ENCODE measurements at regions not wholly inside any gene's neighbourhood (a gene's known extent, or its start where the extent isn't known, plus 50 kb on each side); places are given as distances from the start of the nearest gene placed in this dataset.

DNA sequence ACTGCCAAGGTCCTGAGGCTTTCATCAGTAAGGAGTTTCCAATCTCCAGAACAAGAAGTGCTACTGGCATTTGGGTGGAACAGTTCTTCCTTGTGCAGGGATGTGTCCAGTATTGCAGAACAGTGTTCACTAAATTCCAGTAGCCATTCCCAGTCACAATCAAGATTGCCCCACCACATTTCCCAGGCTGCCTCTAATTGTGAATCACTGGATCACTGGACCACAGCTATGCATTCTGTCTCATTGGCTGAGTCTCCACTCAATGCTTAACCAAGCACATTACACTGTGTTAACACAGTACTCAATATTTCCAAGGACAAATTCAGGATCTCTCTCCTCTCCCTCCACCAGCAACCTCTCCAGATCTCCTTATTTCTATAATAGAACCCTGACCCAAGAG lies 160.2 kb upstream of the CCDC150 start:
- intact Hi-C loops (cut with DNase I; ENCODE audit: low total_unique reads), result no loop called here
- peak in 1 of 2 donors; percentile 48 for DNase-seq (ENCODE audit: low spot score in 2 of 2)
- no peak overlapping the region for H3K4me3 ChIP-seq (ENCODE audit: low read depth, poor library complexity, severe bottlenecking)
- no peak for TF ChIP-seq POLR2A (IDR thresholded peaks at IDR 0.05)
- TF ChIP-seq, protein P1, sequence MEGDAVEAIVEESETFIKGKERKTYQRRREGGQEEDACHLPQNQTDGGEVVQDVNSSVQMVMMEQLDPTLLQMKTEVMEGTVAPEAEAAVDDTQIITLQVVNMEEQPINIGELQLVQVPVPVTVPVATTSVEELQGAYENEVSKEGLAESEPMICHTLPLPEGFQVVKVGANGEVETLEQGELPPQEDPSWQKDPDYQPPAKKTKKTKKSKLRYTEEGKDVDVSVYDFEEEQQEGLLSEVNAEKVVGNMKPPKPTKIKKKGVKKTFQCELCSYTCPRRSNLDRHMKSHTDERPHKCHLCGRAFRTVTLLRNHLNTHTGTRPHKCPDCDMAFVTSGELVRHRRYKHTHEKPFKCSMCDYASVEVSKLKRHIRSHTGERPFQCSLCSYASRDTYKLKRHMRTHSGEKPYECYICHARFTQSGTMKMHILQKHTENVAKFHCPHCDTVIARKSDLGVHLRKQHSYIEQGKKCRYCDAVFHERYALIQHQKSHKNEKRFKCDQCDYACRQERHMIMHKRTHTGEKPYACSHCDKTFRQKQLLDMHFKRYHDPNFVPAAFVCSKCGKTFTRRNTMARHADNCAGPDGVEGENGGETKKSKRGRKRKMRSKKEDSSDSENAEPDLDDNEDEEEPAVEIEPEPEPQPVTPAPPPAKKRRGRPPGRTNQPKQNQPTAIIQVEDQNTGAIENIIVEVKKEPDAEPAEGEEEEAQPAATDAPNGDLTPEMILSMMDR (IDR thresholded peaks at IDR 0.05), result no peak

DNA sequence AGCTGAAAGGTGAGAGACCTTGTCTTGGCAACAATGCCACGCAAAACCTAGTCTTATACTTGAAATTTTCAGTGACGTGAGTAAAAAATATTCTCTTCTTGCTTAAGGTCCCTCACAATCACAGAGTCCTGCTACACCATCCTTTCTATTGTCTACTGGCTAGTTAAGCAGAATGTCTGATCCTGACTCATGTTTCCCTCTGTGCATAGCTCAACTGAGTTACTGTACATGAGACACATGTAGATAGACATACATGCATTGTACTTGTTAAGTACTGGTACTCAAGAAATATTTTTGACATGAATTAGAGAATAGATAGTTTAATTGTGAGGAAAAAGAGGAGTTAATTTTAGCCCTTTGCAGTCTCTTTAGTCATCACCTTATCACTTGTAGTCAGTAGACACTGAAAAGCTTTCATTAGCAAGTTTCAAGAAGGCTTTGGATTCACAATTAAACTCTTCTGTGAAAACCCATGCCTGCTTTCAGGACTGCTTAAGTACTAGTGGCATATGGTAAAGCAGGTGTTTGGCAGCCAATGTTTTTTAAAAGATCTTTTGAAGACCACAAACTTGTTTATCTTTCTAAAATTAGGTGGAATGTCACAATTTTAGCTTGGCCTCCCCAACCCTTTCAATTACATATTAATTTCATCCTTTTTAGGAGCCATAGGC lies 158.7 kb upstream of the CCDC150 start:
- no peak for TF ChIP-seq POLR2A (IDR thresholded peaks at IDR 0.05)
- TF ChIP-seq, protein P1 (IDR thresholded peaks at IDR 0.05), result no peak
- intact Hi-C loops (cut with DNase I; ENCODE audit: low total_unique reads), result no loop called here
- no peak for DNase-seq (ENCODE audit: low spot score in 2 of 2)
- 100% methylated on average over 2 of the region's 2 CpGs for WGBS, 2 donors
- no peak overlapping the region for H3K4me3 ChIP-seq (ENCODE audit: low read depth, poor library complexity, severe bottlenecking)

DNA sequence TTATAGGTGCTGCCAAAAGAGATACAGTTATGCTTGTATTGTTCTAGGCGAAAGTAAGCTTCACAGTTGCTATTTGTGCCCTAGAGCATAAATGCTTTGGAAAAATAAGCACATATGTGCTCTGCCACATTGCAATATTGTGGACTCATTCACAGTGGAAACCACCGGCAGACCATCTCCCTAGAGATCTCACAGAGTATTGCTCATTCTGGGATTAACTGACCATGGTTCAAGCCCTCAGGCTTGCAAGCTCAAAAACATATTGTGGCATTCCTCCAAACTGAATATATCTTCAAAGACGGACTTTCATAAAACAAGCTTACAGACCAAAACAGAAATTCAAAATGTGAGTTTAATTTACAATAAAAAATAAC lies 158.2 kb upstream of the CCDC150 start:
- TF ChIP-seq POLR2A (IDR thresholded peaks at IDR 0.05), result no peak
- TF ChIP-seq, protein P1 (IDR thresholded peaks at IDR 0.05), result no peak
- intact Hi-C loops (cut with DNase I; ENCODE audit: low total_unique reads), result no loop called here
- no peak for DNase-seq (ENCODE audit: low spot score in 2 of 2)
- H3K4me3 ChIP-seq (ENCODE audit: low read depth, poor library complexity, severe bottlenecking), result no peak overlapping the region
- 48 to 54% methylated on average over 3 of the region's 3 CpGs for WGBS, 2 donors

DNA sequence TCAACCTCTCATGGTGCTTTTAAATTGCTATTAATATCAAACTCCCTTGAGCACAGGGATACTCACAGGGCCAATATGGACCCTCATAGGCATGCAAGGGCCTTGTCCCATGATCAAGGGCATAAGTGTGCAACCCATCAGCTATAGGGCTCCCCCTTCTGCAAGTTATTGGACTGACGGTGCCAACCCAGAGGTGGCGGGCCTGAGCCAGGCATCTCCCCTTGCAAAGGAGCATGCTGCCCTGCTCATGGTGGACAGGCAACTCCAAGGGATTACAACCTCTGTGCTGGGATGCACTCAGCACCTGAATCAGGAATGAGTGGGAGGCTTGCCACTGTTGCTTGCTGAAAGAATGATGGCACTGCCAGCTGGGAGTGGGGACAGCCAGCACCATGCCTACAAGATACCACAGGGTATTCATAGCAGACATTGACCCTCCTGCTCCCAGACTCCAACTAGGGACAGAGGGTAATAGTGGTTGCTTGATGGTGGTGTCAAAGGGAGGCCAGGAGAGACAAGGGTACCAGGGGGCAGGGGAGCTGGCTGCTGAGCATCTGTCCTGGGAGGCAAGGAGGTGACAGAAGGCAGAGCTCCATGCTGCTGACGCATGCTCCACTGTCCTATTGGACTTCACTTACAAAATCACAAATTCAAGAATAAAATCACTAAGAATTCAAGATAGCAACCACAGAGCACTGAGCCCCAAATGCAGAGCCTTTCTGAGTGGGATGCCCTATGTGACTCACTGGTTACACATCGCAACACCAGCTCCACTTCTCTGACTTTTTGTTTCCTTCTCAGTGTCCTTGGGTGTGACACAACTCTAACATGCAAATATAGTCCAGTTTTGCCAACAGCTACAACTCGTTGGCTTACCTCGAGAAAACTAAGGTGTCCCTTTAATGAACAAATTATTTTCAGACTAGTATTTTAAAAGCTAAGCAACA lies 157.1 kb upstream of the CCDC150 start:
- intact Hi-C loops (cut with DNase I; ENCODE audit: low total_unique reads), result no loop called here
- no peak overlapping the region for H3K4me3 ChIP-seq (ENCODE audit: low read depth, poor library complexity, severe bottlenecking)
- no peak for DNase-seq (ENCODE audit: low spot score in 2 of 2)
- WGBS, 2 donors, result 74 to 80% methylated on average over 6 of the region's 6 CpGs
- no peak for TF ChIP-seq POLR2A (IDR thresholded peaks at IDR 0.05)
- TF ChIP-seq, protein P1 (IDR thresholded peaks at IDR 0.05), result no peak

DNA sequence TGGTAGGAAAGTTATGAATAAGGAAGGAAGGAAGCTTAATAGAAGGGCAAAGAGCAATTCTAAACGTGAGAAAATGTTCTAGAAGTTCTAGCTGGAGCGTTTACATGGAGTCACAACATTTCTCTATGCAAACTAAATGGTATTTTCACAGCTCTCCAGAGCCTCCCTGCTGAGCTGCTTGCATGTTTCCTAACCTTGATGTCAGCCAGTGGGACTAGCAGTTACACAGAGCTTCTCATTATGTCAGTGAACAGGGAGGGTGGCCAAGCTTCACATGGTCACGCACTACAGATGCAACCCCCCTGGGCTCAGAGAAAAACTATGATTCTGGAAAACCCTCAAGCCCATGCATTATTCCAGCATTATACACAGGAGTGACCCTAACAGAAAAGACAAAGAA lies 153.4 kb upstream of the CCDC150 start:
- no peak overlapping the region for H3K4me3 ChIP-seq (ENCODE audit: low read depth, poor library complexity, severe bottlenecking)
- intact Hi-C loops (cut with DNase I; ENCODE audit: low total_unique reads), result no loop called here
- WGBS, 2 donors, result 50 to 66% methylated on average over 3 of the region's 3 CpGs

More for the DNA sequence above, 153.4 kb upstream of the CCDC150 start:
- no peak for TF ChIP-seq POLR2A (IDR thresholded peaks at IDR 0.05)
- TF ChIP-seq, protein P1 (IDR thresholded peaks at IDR 0.05), result no peak
- DNase-seq (ENCODE audit: low spot score in 2 of 2), result peak in 1 of 2 donors; percentile 28

All from lower leg skin (tissue), 4 donors.